ENCODE measurements at regions not wholly inside any gene's neighbourhood (a gene's known extent, or its start where the extent isn't known, plus 50 kb on each side); places are given as distances from the start of the nearest gene placed in this dataset.

- DNase-seq (ENCODE audit: low read depth in 2 of 2): no peak
Measured at GRCh38 chr3:10702961-10703740, 112.9 kb upstream of the SLC6A11 start.

GRCh38 chr3:10703875-10704274 lies 112.2 kb upstream of the SLC6A11 start:
- DNase-seq (ENCODE audit: low read depth in 2 of 2): no peak

- DNase-seq (ENCODE audit: low read depth in 2 of 2): no peak
Measured at GRCh38 chr3:10706156-10706739, 109.8 kb upstream of the SLC6A11 start.

- DNase-seq (ENCODE audit: low read depth in 2 of 2): no peak
Measured at GRCh38 chr3:10706740-10707399, 109.2 kb upstream of the SLC6A11 start.

GRCh38 chr3:10707400-10708215 lies 108.4 kb upstream of the SLC6A11 start:
- no peak for DNase-seq (ENCODE audit: low read depth in 2 of 2)

- DNase-seq (ENCODE audit: low read depth in 2 of 2): no peak
Measured at GRCh38 chr3:10708216-10708893, 107.7 kb upstream of the SLC6A11 start.

GRCh38 chr3:10709110-10709781 lies 106.8 kb upstream of the SLC6A11 start:
- DNase-seq (ENCODE audit: low read depth in 2 of 2): no peak

GRCh38 chr3:10712121-10712520 lies 103.9 kb upstream of the SLC6A11 start:
- no peak for DNase-seq (ENCODE audit: low read depth in 2 of 2)

GRCh38 chr3:10713656-10714055 lies 102.4 kb upstream of the SLC6A11 start:
- DNase-seq (ENCODE audit: low read depth in 2 of 2): no peak

GRCh38 chr3:10715886-10716285 lies 100.1 kb upstream of the SLC6A11 start:
- no peak for DNase-seq (ENCODE audit: low read depth in 2 of 2)

GRCh38 chr3:10716964-10717363 lies 99.1 kb upstream of the SLC6A11 start:
- no peak for DNase-seq (ENCODE audit: low read depth in 2 of 2)

- DNase-seq (ENCODE audit: low read depth in 2 of 2): no peak
Measured at GRCh38 chr3:10717756-10718155, 98.3 kb upstream of the SLC6A11 start.

GRCh38 chr3:10721101-10721500 lies 94.9 kb upstream of the SLC6A11 start:
- DNase-seq (ENCODE audit: low read depth in 2 of 2): no peak

GRCh38 chr3:10722911-10723310 lies 93.1 kb upstream of the SLC6A11 start:
- DNase-seq (ENCODE audit: low read depth in 2 of 2): no peak

- no peak for DNase-seq (ENCODE audit: low read depth in 2 of 2)
Measured at GRCh38 chr3:10723991-10724390, 92.0 kb upstream of the SLC6A11 start.

- no peak for DNase-seq (ENCODE audit: low read depth in 2 of 2)
Measured at GRCh38 chr3:10725067-10725466, 91.0 kb upstream of the SLC6A11 start.

GRCh38 chr3:10725846-10726245 lies 90.2 kb upstream of the SLC6A11 start:
- no peak for DNase-seq (ENCODE audit: low read depth in 2 of 2)

- no peak for DNase-seq (ENCODE audit: low read depth in 2 of 2)
Measured at GRCh38 chr3:10726787-10727186, 89.2 kb upstream of the SLC6A11 start.

- no peak for DNase-seq (ENCODE audit: low read depth in 2 of 2)
Measured at GRCh38 chr3:10729439-10729838, 86.6 kb upstream of the SLC6A11 start.

- no peak for DNase-seq (ENCODE audit: low read depth in 2 of 2)
Measured at GRCh38 chr3:10732292-10732691, 83.7 kb upstream of the SLC6A11 start.

GRCh38 chr3:10733297-10733696 lies 82.7 kb upstream of the SLC6A11 start:
- DNase-seq (ENCODE audit: low read depth in 2 of 2): no peak

Measured in stimulated activated CD8-positive, alpha-beta memory T cell treated with anti-CD3 and anti-CD28 coated beads, Interleukin-7, amount 100 ng/mL, for 4 hours (primary cell).